Endothelial cell of umbilical vein (primary cell): ENCODE measurements at regions not wholly inside any gene's neighbourhood (a gene's known extent, or its start where the extent isn't known, plus 50 kb on each side); places are given as distances from the start of the nearest gene placed in this dataset.

Source experiments
- CTCF ChIP-seq, 2 donors: IDR thresholded peaks; 1 replicate in 1 of 2; 2 replicates in 1 of 2; pipeline ENCODE4 v1.5.1; 2011; ENCODE audit warnings: low read length in 2 of 2, mild to moderate bottlenecking in 2 of 2, moderate library complexity in 2 of 2, control low read depth in 1 of 2, inconsistent platforms in 1 of 2, low read depth in 1 of 2; ENCODE audit not compliant: insufficient read depth in 1 of 2; ENCODE audit errors: extremely low read depth in 1 of 2
- EZH2 ChIP-seq: IDR thresholded peaks from 2 replicates; pipeline ENCODE4 v1.6.1; 2012; ENCODE audit warnings: borderline replicate concordance, low read depth, mild to moderate bottlenecking, moderate library complexity, low read length, inconsistent platforms; ENCODE audit not compliant: severe bottlenecking
- GATA2 ChIP-seq: IDR thresholded peaks from 2 replicates; pipeline ENCODE4 v1.7.0; 2011; ENCODE audit warnings: low read depth, mild to moderate bottlenecking, moderate library complexity, mixed read lengths, low read length; ENCODE audit not compliant: insufficient read length, insufficient read depth
- JUN ChIP-seq: IDR thresholded peaks from 2 replicates; pipeline ENCODE4 v1.6.1; 2011; ENCODE audit warnings: borderline replicate concordance, low read depth; ENCODE audit not compliant: insufficient read length, insufficient read depth
- MAX ChIP-seq: IDR thresholded peaks from 2 replicates; pipeline ENCODE4 v1.6.1; 2011; ENCODE audit not compliant: insufficient read depth, insufficient read length
- MYC ChIP-seq: IDR thresholded peaks from one replicate; pipeline ENCODE4 v1.6.1; 2011; ENCODE audit warnings: mild to moderate bottlenecking, low read depth, low read length
- POLR2A ChIP-seq: IDR thresholded peaks from 2 replicates; pipeline ENCODE4 v1.6.1; 2012; ENCODE audit warnings: low read depth, mild to moderate bottlenecking, control low read depth, low read length
- POLR2AphosphoS5 ChIP-seq: IDR thresholded peaks from 2 replicates; pipeline ENCODE4 v1.6.1; 2012; ENCODE audit warnings: low read depth, mild to moderate bottlenecking, control low read depth, low read length, moderate library complexity; ENCODE audit not compliant: insufficient read depth

GRCh38 chr6:15818044-15818443 lies 155.2 kb upstream of the DTNBP1 start:
- no peak for TF ChIP-seq CTCF (IDR thresholded peaks at IDR 0.05; ENCODE audit: extremely low read depth in 1 of 2, insufficient read depth in 1 of 2, low read depth in 1 of 2, low read length in 2 of 2)
- no peak for TF ChIP-seq EZH2
- no peak for TF ChIP-seq POLR2AphosphoS5
- no peak for TF ChIP-seq POLR2A
- no peak for TF ChIP-seq MYC
- no peak for TF ChIP-seq GATA2
- TF ChIP-seq MAX, result no peak
- no peak for TF ChIP-seq JUN
